ENCODE measurements at regions not wholly inside any gene's neighbourhood (a gene's known extent, or its start where the extent isn't known, plus 50 kb on each side); places are given as distances from the start of the nearest gene placed in this dataset.

DNA sequence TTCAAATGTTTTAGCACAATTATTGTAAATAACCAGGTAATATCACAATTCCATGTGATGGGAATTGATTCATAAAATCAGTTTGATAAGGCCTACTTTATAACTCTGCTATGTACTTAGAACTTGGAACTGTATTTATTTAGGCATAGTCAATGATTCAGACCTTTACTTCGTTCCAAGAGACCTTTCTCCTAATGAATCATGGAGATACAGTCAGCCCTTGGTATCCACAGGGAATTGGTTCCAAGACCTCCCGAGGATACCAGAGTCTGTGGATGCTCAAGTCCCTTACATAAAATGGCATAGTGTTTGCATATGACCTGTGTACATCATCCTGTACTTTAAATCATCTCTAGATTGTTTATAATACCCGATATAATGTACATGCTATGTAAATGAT, 60.8 kb upstream of the UMPS start:
- in situ Hi-C loops (cut with HindIII; ENCODE audit: extremely low pct_ligation_motif_present, low pct_unique_long_range_greater_than_20kb): no loop called here
- H3K27me3 ChIP-seq (ENCODE audit: control insufficient read depth in 1 of 2, insufficient read depth in 2 of 2, low read length in 2 of 2): no peaks in the 10 kb centered on the region
- no peak overlapping the region for H3K27ac ChIP-seq (ENCODE audit: extremely low read length, insufficient read depth, low read length)
- H3K79me2 ChIP-seq (ENCODE audit: insufficient read depth, low read length): no peaks in the 10 kb centered on the region
- TF ChIP-seq, protein P1, sequence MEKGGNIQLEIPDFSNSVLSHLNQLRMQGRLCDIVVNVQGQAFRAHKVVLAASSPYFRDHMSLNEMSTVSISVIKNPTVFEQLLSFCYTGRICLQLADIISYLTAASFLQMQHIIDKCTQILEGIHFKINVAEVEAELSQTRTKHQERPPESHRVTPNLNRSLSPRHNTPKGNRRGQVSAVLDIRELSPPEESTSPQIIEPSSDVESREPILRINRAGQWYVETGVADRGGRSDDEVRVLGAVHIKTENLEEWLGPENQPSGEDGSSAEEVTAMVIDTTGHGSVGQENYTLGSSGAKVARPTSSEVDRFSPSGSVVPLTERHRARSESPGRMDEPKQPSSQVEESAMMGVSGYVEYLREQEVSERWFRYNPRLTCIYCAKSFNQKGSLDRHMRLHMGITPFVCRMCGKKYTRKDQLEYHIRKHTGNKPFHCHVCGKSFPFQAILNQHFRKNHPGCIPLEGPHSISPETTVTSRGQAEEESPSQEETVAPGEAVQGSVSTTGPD (CRISPR knock-in tag; IDR thresholded peaks at IDR 0.05): no peak
- no peaks in the 10 kb centered on the region for H4K20me1 ChIP-seq (ENCODE audit: insufficient read depth, low read length)
- no peak overlapping the region for H2AFZ ChIP-seq (ENCODE audit: low read length)
- no peak for FAIRE-seq
- 93% methylated on average over 3 of the region's 3 CpGs for WGBS (ENCODE audit: low lambda C conversion rate)
- no peak overlapping the region for H3K4me3 ChIP-seq (replicated peaks in 1 of 3; ENCODE audit: insufficient read depth in 1 of 3, low read depth in 2 of 3, low read length in 3 of 3)
- ATAC-seq: no peak
- H3K36me3 ChIP-seq (replicated peaks in 1 of 2; ENCODE audit: control insufficient read depth in 1 of 2, insufficient read depth in 2 of 2, low read length in 2 of 2): peaks cover 14 to 54% of the 10 kb centered on the region in 2 experiments; a peak in 4 of 5 replicates
- intact Hi-C loops (cut with micrococcal nuclease; ENCODE audit: unreplicated experiment): no loop called here
- peaks cover 8% of the 10 kb centered on the region for H3K4me1 ChIP-seq (ENCODE audit: insufficient read depth, low read length)
- no peak overlapping the region for H3K9ac ChIP-seq (ENCODE audit: insufficient read depth, low read depth, low read length)
- DNase-seq (ENCODE audit: low spot score): no peak
- BruUV-seq (replicated peaks): no TSS peak
- ChIA-PET CTCF (ENCODE audit: low intra/inter-chr PET ratio, low total read pairs) (no interaction called here), POLR2A (no interaction called here)
- no peaks in the 10 kb centered on the region for H3K9me3 ChIP-seq (ENCODE audit: low read length)
- no peak overlapping the region for H3K4me2 ChIP-seq (ENCODE audit: low read depth, low read length)

DNA sequence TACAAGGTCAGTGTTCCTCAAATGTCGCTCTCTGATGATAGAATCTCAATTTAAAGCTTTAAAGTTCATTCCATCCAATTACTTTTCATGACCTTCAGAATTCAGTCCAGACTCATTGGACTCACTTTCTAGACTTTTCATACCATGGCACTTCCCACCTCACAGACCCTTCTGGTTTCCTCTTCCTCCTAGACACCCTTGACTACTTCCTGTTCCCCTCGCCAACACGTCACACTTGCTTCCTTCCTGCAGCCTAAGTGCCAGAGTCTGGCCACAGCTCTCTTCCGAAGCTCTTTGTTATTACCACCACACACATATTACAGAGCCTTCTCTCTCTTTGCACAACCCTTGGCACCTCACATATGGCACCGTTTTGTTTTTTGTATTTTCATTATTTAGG, 59.1 kb upstream of the UMPS start:
- DNase-seq (ENCODE audit: low spot score) (no peak), ATAC-seq (no peak), FAIRE-seq (no peak)
- Histone ChIP-seq H2AFZ (ENCODE audit: low read length) (no peak overlapping the region), H3K4me2 (ENCODE audit: low read depth, low read length) (no peak overlapping the region), H4K20me1 (ENCODE audit: insufficient read depth, low read length) (no peaks in the 10 kb centered on the region), H3K36me3 (replicated peaks in 1 of 2; ENCODE audit: control insufficient read depth in 1 of 2, insufficient read depth in 2 of 2, low read length in 2 of 2) (peaks cover 17 to 58% of the 10 kb centered on the region in 2 experiments; a peak in 4 of 5 replicates), H3K9ac (ENCODE audit: insufficient read depth, low read depth, low read length) (no peak overlapping the region), H3K27me3 (ENCODE audit: control insufficient read depth in 1 of 2, insufficient read depth in 2 of 2, low read length in 2 of 2) (no peaks in the 10 kb centered on the region), H3K4me3 (replicated peaks in 1 of 3; ENCODE audit: insufficient read depth in 1 of 3, low read depth in 2 of 3, low read length in 3 of 3) (no peak overlapping the region), H3K4me1 (ENCODE audit: insufficient read depth, low read length) (no peaks in the 10 kb centered on the region), H3K9me3 (ENCODE audit: low read length) (no peaks in the 10 kb centered on the region), H3K27ac (ENCODE audit: extremely low read length, insufficient read depth, low read length) (no peak overlapping the region), H3K79me2 (ENCODE audit: insufficient read depth, low read length) (no peaks in the 10 kb centered on the region)
- WGBS (ENCODE audit: low lambda C conversion rate): 91% methylated on average over 5 of the region's 5 CpGs
- intact Hi-C loops (cut with micrococcal nuclease; ENCODE audit: unreplicated experiment): no loop called here
- POLR2A ChIA-PET: no interaction called here
- BruUV-seq (replicated peaks): no TSS peak
- in situ Hi-C loops (cut with HindIII; ENCODE audit: extremely low pct_ligation_motif_present, low pct_unique_long_range_greater_than_20kb): no loop called here
- CTCF ChIA-PET (ENCODE audit: low intra/inter-chr PET ratio, low total read pairs): no interaction called here
- TF ChIP-seq, protein P2, sequence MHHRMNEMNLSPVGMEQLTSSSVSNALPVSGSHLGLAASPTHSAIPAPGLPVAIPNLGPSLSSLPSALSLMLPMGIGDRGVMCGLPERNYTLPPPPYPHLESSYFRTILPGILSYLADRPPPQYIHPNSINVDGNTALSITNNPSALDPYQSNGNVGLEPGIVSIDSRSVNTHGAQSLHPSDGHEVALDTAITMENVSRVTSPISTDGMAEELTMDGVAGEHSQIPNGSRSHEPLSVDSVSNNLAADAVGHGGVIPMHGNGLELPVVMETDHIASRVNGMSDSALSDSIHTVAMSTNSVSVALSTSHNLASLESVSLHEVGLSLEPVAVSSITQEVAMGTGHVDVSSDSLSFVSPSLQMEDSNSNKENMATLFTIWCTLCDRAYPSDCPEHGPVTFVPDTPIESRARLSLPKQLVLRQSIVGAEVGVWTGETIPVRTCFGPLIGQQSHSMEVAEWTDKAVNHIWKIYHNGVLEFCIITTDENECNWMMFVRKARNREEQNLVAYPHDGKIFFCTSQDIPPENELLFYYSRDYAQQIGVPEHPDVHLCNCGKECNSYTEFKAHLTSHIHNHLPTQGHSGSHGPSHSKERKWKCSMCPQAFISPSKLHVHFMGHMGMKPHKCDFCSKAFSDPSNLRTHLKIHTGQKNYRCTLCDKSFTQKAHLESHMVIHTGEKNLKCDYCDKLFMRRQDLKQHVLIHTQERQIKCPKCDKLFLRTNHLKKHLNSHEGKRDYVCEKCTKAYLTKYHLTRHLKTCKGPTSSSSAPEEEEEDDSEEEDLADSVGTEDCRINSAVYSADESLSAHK (CRISPR knock-in tag; IDR thresholded peaks at IDR 0.05; ENCODE audit: borderline replicate concordance): no peak
- no peak for TF ChIP-seq AGO2 (optimal IDR thresholded peaks at IDR 0.05; ENCODE audit: low read depth, low read length)
- TF ChIP-seq ZNF124 (CRISPR knock-in tag; IDR thresholded peaks at IDR 0.05): no peak
- TF ChIP-seq, protein P3, sequence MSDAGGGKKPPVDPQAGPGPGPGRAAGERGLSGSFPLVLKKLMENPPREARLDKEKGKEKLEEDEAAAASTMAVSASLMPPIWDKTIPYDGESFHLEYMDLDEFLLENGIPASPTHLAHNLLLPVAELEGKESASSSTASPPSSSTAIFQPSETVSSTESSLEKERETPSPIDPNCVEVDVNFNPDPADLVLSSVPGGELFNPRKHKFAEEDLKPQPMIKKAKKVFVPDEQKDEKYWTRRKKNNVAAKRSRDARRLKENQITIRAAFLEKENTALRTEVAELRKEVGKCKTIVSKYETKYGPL (CRISPR knock-in tag; IDR thresholded peaks at IDR 0.05): no peak
- no peak for TF ChIP-seq SMAD9 (CRISPR knock-in tag; IDR thresholded peaks at IDR 0.05)
- TF ChIP-seq, protein P4, sequence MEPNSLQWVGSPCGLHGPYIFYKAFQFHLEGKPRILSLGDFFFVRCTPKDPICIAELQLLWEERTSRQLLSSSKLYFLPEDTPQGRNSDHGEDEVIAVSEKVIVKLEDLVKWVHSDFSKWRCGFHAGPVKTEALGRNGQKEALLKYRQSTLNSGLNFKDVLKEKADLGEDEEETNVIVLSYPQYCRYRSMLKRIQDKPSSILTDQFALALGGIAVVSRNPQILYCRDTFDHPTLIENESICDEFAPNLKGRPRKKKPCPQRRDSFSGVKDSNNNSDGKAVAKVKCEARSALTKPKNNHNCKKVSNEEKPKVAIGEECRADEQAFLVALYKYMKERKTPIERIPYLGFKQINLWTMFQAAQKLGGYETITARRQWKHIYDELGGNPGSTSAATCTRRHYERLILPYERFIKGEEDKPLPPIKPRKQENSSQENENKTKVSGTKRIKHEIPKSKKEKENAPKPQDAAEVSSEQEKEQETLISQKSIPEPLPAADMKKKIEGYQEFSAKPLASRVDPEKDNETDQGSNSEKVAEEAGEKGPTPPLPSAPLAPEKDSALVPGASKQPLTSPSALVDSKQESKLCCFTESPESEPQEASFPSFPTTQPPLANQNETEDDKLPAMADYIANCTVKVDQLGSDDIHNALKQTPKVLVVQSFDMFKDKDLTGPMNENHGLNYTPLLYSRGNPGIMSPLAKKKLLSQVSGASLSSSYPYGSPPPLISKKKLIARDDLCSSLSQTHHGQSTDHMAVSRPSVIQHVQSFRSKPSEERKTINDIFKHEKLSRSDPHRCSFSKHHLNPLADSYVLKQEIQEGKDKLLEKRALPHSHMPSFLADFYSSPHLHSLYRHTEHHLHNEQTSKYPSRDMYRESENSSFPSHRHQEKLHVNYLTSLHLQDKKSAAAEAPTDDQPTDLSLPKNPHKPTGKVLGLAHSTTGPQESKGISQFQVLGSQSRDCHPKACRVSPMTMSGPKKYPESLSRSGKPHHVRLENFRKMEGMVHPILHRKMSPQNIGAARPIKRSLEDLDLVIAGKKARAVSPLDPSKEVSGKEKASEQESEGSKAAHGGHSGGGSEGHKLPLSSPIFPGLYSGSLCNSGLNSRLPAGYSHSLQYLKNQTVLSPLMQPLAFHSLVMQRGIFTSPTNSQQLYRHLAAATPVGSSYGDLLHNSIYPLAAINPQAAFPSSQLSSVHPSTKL (CRISPR knock-in tag; IDR thresholded peaks at IDR 0.05): no peak
- no peak for TF ChIP-seq NR2F2 (IDR thresholded peaks at IDR 0.05; ENCODE audit: borderline replicate concordance, low read depth)

Measured in HepG2 (cell line).